ENCODE measurements at regions not wholly inside any gene's neighbourhood (a gene's known extent, or its start where the extent isn't known, plus 50 kb on each side); places are given as distances from the start of the nearest gene placed in this dataset.

DNA sequence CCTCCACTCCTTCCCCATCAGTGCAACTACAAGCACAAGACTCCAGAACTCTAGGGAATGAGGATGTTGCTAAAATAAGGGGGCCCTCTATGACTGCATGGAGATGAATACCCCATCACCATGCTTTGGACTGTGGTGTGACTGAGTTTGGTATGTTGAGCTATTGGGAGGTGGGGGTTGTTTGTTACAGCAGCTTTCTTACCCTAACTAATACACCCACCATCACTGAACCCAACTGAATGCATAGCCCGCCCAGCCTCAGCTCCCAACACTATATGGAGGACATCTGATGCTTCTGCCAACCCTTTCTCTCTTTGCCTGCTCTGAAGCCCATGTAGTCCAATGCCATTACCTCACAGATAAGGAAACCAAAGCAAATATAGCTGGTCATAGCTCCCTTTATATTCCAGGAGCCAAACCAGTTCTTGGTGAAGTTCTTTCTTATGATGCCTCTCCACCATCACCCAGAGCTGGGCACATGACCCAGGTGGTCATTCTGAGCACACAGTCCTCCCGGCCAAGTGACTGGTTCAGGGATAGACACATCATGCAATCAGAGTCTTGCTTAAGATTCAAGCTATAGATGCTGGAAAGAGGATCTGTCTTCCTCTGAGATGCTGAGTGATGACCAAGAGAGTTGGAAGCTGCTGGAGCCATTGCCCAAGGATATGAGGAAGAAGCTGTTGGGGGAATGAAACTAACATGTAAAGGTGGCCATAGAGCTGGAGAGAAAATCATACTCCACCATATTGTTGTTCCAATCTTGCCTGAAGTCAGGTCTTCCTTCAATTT, 155.6 kb upstream of the HAAO start:
- POLR2A ChIA-PET, result interaction anchor here (0.9 kb wide), 1 partner anchor 279 kb away, joined by 5 read pairs; the partner anchor contains the start of gene ZFP36L2
- dilution Hi-C loops (cut with MboI; ENCODE audit: extremely low pct_ligation_motif_present, low sequenced_read_pairs), result no loop called here
- Histone ChIP-seq H3K36me3 (ENCODE audit: control insufficient read depth in 2 of 2, extremely low read depth in 1 of 2, insufficient read depth in 2 of 2, low read length in 2 of 2) (no peaks in the 10 kb centered on the region), H3K27ac (ENCODE audit: insufficient read depth, low read depth, low read length) (no peak overlapping the region), H4K20me1 (replicated peaks; ENCODE audit: control insufficient read depth, extremely low read depth, insufficient read depth, low read length) (no peaks in the 10 kb centered on the region), H3K9me3 (replicated peaks; ENCODE audit: control insufficient read depth, insufficient read depth, low read length) (no peaks in the 10 kb centered on the region), H3K79me2 (ENCODE audit: control insufficient read depth, insufficient read depth, low read length) (no peaks in the 10 kb centered on the region), H3K4me2 (ENCODE audit: insufficient read depth, low read length) (no peak overlapping the region), H3K4me3 (replicated peaks in 1 of 3; ENCODE audit: insufficient read depth in 1 of 3, low read depth in 1 of 3, low read length in 3 of 3) (no peak overlapping the region), H3K9ac (replicated peaks; ENCODE audit: extremely low read depth, insufficient read depth, low read length) (no peak overlapping the region), H3K9me1 (replicated peaks; ENCODE audit: control insufficient read depth, extremely low read depth, insufficient read depth, low read length) (no peaks in the 10 kb centered on the region), H2AFZ (ENCODE audit: low read depth, low read length) (no peak overlapping the region), H3K4me1 (ENCODE audit: control insufficient read depth, extremely low read depth, insufficient read depth, low read length) (peaks cover 17% of the 10 kb centered on the region), H3K27me3 (ENCODE audit: control insufficient read depth in 2 of 2, insufficient read depth in 2 of 2, low read length in 2 of 2) (no peaks in the 10 kb centered on the region)
- no TSS peak for BruUV-seq (replicated peaks)
- FAIRE-seq, result no peak
- TF ChIP-seq FOS (IDR thresholded peaks at IDR 0.05; ENCODE audit: borderline replicate concordance, insufficient read depth, low read length), result no peak
- TF ChIP-seq POLR2AphosphoS5 (IDR thresholded peaks at IDR 0.05; ENCODE audit: insufficient read depth, low read depth, low read length), result no peak
- no peak for TF ChIP-seq MYC (IDR thresholded peaks at IDR 0.05; ENCODE audit: low read depth, low read length)
- TF ChIP-seq, protein P1, sequence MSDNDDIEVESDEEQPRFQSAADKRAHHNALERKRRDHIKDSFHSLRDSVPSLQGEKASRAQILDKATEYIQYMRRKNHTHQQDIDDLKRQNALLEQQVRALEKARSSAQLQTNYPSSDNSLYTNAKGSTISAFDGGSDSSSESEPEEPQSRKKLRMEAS (IDR thresholded peaks at IDR 0.05; ENCODE audit: insufficient read depth, insufficient read length), result no peak
- TF ChIP-seq EZH2 (IDR thresholded peaks at IDR 0.05; ENCODE audit: borderline replicate concordance, low read depth, low read length, severe bottlenecking), result no peak
- TF ChIP-seq POLR2A (IDR thresholded peaks at IDR 0.05; ENCODE audit: low read depth, low read length), result no peak
- no peak for TF ChIP-seq JUN (IDR thresholded peaks at IDR 0.05; ENCODE audit: borderline replicate concordance, insufficient read depth, insufficient read length, low read depth)
- TF ChIP-seq, protein P2, sequence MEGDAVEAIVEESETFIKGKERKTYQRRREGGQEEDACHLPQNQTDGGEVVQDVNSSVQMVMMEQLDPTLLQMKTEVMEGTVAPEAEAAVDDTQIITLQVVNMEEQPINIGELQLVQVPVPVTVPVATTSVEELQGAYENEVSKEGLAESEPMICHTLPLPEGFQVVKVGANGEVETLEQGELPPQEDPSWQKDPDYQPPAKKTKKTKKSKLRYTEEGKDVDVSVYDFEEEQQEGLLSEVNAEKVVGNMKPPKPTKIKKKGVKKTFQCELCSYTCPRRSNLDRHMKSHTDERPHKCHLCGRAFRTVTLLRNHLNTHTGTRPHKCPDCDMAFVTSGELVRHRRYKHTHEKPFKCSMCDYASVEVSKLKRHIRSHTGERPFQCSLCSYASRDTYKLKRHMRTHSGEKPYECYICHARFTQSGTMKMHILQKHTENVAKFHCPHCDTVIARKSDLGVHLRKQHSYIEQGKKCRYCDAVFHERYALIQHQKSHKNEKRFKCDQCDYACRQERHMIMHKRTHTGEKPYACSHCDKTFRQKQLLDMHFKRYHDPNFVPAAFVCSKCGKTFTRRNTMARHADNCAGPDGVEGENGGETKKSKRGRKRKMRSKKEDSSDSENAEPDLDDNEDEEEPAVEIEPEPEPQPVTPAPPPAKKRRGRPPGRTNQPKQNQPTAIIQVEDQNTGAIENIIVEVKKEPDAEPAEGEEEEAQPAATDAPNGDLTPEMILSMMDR (IDR thresholded peaks at IDR 0.05; ENCODE audit: extremely low read depth in 1 of 2, insufficient read depth in 1 of 2, low read depth in 1 of 2, low read length in 2 of 2), result no peak
- TF ChIP-seq GATA2 (IDR thresholded peaks at IDR 0.05; ENCODE audit: insufficient read depth, insufficient read length, low read depth, low read length), result no peak
- DNase-seq (ENCODE audit: low read depth, low spot score), result no peak
- CTCF ChIA-PET, result interaction anchor here (0.8 to 5.3 kb wide), 15 partner anchors 15 to 629 kb away, joined by 3 to 75 read pairs (median 6); partner anchors contain the start of gene ZFP36L2
- intact Hi-C loops (cut with micrococcal nuclease), result loop anchor here (1.0 to 5.0 kb wide), 9 partner anchors 27 to 629 kb away; no protein-coding TSS in a partner anchor

Data from endothelial cell of umbilical vein (primary cell).